Embryonic facial prominence (tissue), 1 donor: ENCODE measurements at regions not wholly inside any gene's neighbourhood (a gene's known extent, or its start where the extent isn't known, plus 50 kb on each side); places are given as distances from the start of the nearest gene placed in this dataset.

ENCODE experiments used
- DNase-seq: peaks from one replicate; pipeline ENCODE4 v3.0.0-alpha.2; 2016; ENCODE audit errors: extremely low spot score

GRCh38 chr2:176647325-176648165, 378.3 kb downstream of the MTX2 start:
- no peak for DNase-seq

- DNase-seq, result no peak
These were observed 379.6 kb downstream of the MTX2 start for GRCh38 chr2:176648700-176649297.

GRCh38 chr2:176650104-176650837, 381.0 kb downstream of the MTX2 start:
- DNase-seq, result no peak

- DNase-seq, result no peak
These were observed 381.8 kb downstream of the MTX2 start for GRCh38 chr2:176650838-176651555.

- DNase-seq, result peak; percentile 72
These were observed 383.3 kb downstream of the MTX2 start for GRCh38 chr2:176652300-176653182.

- no peak for DNase-seq
These were observed 384.5 kb downstream of the MTX2 start for GRCh38 chr2:176653479-176654443.

GRCh38 chr2:176656038-176656775, 387.0 kb downstream of the MTX2 start:
- DNase-seq, result no peak

GRCh38 chr2:176656776-176657140, 387.5 kb downstream of the MTX2 start:
- DNase-seq, result no peak

- DNase-seq, result no peak
These were observed 388.2 kb downstream of the MTX2 start for GRCh38 chr2:176657393-176657792.

- DNase-seq, result no peak
These were observed 389.5 kb downstream of the MTX2 start for GRCh38 chr2:176658708-176659107.

- no peak for DNase-seq
These were observed 393.5 kb downstream of the MTX2 start for GRCh38 chr2:176662753-176663152.

GRCh38 chr2:176664478-176664877, 395.2 kb downstream of the MTX2 start:
- no peak for DNase-seq

- no peak for DNase-seq
These were observed 395.8 kb downstream of the MTX2 start for GRCh38 chr2:176665086-176665485.

- no peak for DNase-seq
These were observed 399.7 kb downstream of the MTX2 start for GRCh38 chr2:176668912-176669311.

- no peak for DNase-seq
These were observed 400.3 kb downstream of the MTX2 start for GRCh38 chr2:176669398-176670174.

GRCh38 chr2:176675271-176675949, 406.2 kb downstream of the MTX2 start:
- no peak for DNase-seq

GRCh38 chr2:176677746-176678265, 408.6 kb downstream of the MTX2 start:
- no peak for DNase-seq

GRCh38 chr2:176678571-176678970, 409.3 kb downstream of the MTX2 start:
- DNase-seq, result no peak
